GM23248 (cell line): ENCODE measurements at regions not wholly inside any gene's neighbourhood (a gene's known extent, or its start where the extent isn't known, plus 50 kb on each side); places are given as distances from the start of the nearest gene placed in this dataset.

Experiments
- DNase-seq: peaks from one replicate; pipeline ENCODE4 v3.0.0-alpha.2; 2015
- H2AFZ ChIP-seq: fragments of 200-600 bp; sonication (generic); 2 replicates; pipeline ENCODE4 v1.6.1; 2016; ENCODE audit warnings: antibody characterized with exemption
- H3F3A ChIP-seq: fragments of 200-600 bp; sonication (generic); 2 replicates; pipeline ENCODE4 v1.6.1; 2016; ENCODE audit warnings: mild to moderate bottlenecking, antibody characterized with exemption, mixed run types; ENCODE audit not compliant: insufficient read depth
- H3K27ac ChIP-seq: fragments of 200-600 bp; sonication (generic); 2 replicates; pipeline ENCODE4 v1.5.1; 2016; ENCODE audit warnings: mild to moderate bottlenecking
- H3K27me3 ChIP-seq: fragments of 200-600 bp; sonication (generic); replicated peaks from 2 replicates; pipeline ENCODE4 v1.6.1; 2016; ENCODE audit warnings: mild to moderate bottlenecking; ENCODE audit not compliant: insufficient read depth
- H3K36me3 ChIP-seq: fragments of 200-600 bp; sonication (generic); 2 replicates; pipeline ENCODE4 v1.6.1; 2016; ENCODE audit warnings: low read depth, mild to moderate bottlenecking
- H3K4me1 ChIP-seq: fragments of 200-600 bp; sonication (generic); 2 replicates; pipeline ENCODE4 v1.6.1; 2016; ENCODE audit warnings: mild to moderate bottlenecking; ENCODE audit not compliant: insufficient read depth
- H3K4me2 ChIP-seq: fragments of 200-600 bp; sonication (generic); one replicate; pipeline ENCODE4 v1.6.1; 2016; ENCODE audit warnings: mild to moderate bottlenecking; ENCODE audit not compliant: unreplicated experiment
- H3K4me3 ChIP-seq: fragments of 200-600 bp; sonication (generic); 2 replicates; pipeline ENCODE4 v1.5.1; 2016; ENCODE audit warnings: mild to moderate bottlenecking
- H3K79me2 ChIP-seq: fragments of 200-600 bp; sonication (generic); 2 replicates; pipeline ENCODE4 v1.6.1; 2016; ENCODE audit warnings: mild to moderate bottlenecking; ENCODE audit not compliant: insufficient read depth
- H3K9ac ChIP-seq: fragments of 200-600 bp; sonication (generic); 2 replicates; pipeline ENCODE4 v1.6.1; 2016; ENCODE audit warnings: mild to moderate bottlenecking
- H3K9me2 ChIP-seq: fragments of 200-600 bp; sonication (generic); 2 replicates; pipeline ENCODE4 v1.6.1; 2016; ENCODE audit warnings: mixed run types, mild to moderate bottlenecking, moderate library complexity; ENCODE audit not compliant: insufficient read depth
- H3K9me3 ChIP-seq: fragments of 200-600 bp; sonication (generic); one replicate; pipeline ENCODE4 v1.6.1; 2017; ENCODE audit warnings: low read depth
- H4K20me1 ChIP-seq: fragments of 200-600 bp; sonication (generic); 2 replicates; pipeline ENCODE4 v1.6.0; 2016; ENCODE audit not compliant: insufficient read depth
- EZH2 ChIP-seq: fragments of 200-600 bp; sonication (generic); IDR thresholded peaks from 2 replicates; pipeline ENCODE4 v1.6.1; 2018; ENCODE audit warnings: antibody characterized with exemption, mild to moderate bottlenecking; ENCODE audit not compliant: insufficient read depth, poor library complexity, severe bottlenecking
- EZH2phosphoT487 ChIP-seq: fragments of 200-600 bp; sonication (generic); IDR thresholded peaks from 2 replicates; pipeline ENCODE4 v1.6.1; 2018; ENCODE audit warnings: antibody characterized with exemption, moderate library complexity, mild to moderate bottlenecking, low read depth; ENCODE audit not compliant: insufficient read depth
- WGBS, 2 experiments: methylation state at CpG; one replicate each; pipeline ENCODE4 v1.1.6; 2015 to 2017; ENCODE audit warnings: low lambda C conversion rate in 2 of 2, low coverage in 1 of 2; ENCODE audit errors: missing lambda C conversion rate in 2 of 2; 5-methylcytosine and 5-hydroxymethylcytosine counted together
- in situ Hi-C: fragments of 300-500 bp; cut with MboI; formaldehyde crosslinking; loops from 2 replicates; pipeline ENCODE4 v1.15.0; 2020

GRCh38 chr9:108386859-108387384 is 468.9 kb downstream of the ACTL7B start:
- Histone ChIP-seq H3K9me3 (no peaks in the 10 kb centered on the region), H3K4me1 (peaks cover 17% of the 10 kb centered on the region), H3K79me2 (no peaks in the 10 kb centered on the region), H3K36me3 (no peaks in the 10 kb centered on the region), H3K27ac (peak overlapping the region; percentile 6; the same call in 1 of the 2 replicates), H3K9ac (no peak overlapping the region), H3F3A (peaks cover 19% of the 10 kb centered on the region; the same call in 1 of the 2 replicates), H4K20me1 (no peaks in the 10 kb centered on the region), H3K4me3 (no peak overlapping the region), H3K27me3 (no peaks in the 10 kb centered on the region), H3K9me2 (peaks cover 4% of the 10 kb centered on the region; the same call in 1 of the 2 replicates), H3K4me2 (peak overlapping the region; percentile 17), H2AFZ (no peak overlapping the region)
- in situ Hi-C loops = no loop called here
- TF ChIP-seq EZH2 = no peak
- TF ChIP-seq EZH2phosphoT487 = 0 out of 2 replicates have a peak, but pooled peaks have one; percentile 15
- DNase-seq = peak; percentile 76
- WGBS, 2 experiments = 0% methylated on average over 1 of the region's 1 CpG

DNA sequence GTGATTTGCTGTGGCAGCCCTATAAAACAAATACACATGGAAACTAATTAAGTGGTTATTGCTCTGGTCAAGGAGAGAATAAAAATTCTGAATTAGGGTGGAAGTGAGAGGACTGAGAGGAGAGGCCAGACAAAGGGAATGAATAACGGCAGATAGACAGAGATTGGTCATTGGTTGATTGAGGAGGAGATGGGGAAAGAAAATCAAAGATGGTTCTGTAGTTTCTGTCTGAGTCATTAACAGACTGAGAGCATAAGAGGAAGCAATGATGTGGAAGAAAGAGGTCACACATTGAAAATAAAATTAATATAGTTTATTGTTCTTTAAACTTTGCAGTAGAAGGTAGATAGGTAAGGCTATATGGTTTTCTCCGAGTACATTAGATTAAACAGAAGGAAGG is 469.8 kb downstream of the ACTL7B start:
- Histone ChIP-seq H3K4me1 (peaks cover 17% of the 10 kb centered on the region), H3K4me2 (no peak overlapping the region), H3K79me2 (no peaks in the 10 kb centered on the region), H3F3A (peaks cover 19% of the 10 kb centered on the region; the same call in 1 of the 2 replicates), H3K4me3 (no peak overlapping the region), H3K9me3 (no peaks in the 10 kb centered on the region), H4K20me1 (no peaks in the 10 kb centered on the region), H3K9me2 (peaks cover 4% of the 10 kb centered on the region; the same call in 1 of the 2 replicates), H3K27me3 (no peaks in the 10 kb centered on the region), H3K36me3 (no peaks in the 10 kb centered on the region), H3K27ac (no peak overlapping the region), H2AFZ (no peak overlapping the region), H3K9ac (no peak overlapping the region)
- in situ Hi-C loops = no loop called here
- TF ChIP-seq EZH2 = no peak
- no peak for TF ChIP-seq EZH2phosphoT487
- peak; percentile 10 for DNase-seq
- WGBS, 2 experiments = 100% methylated on average over 2 of the region's 2 CpGs

DNA sequence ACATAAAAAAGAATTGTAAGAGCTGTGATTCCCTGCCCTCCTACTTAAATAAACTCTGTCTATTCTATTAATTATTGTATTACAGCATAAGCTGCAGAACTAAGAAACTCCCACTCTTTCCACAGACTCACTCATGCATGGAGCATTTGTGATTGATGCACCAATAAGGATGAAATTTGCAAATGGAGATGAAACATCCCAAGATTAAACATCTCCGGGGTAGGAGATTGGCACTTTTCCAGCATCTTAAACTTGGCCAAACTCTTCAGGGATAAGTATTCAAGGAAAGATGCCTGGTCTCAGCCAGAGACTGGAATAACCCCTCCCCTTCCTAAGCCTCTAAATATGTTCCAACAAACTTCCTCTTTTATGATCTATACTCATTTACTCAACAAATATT is 472.0 kb downstream of the ACTL7B start:
- no peak for TF ChIP-seq EZH2
- no peak for TF ChIP-seq EZH2phosphoT487
- no peak overlapping the region for H3K4me2 ChIP-seq
- no peak overlapping the region for H2AFZ ChIP-seq
- H3K27ac ChIP-seq = no peak overlapping the region
- peaks cover 19% of the 10 kb centered on the region; the same call in 1 of the 2 replicates for H3F3A ChIP-seq
- no peaks in the 10 kb centered on the region for H3K36me3 ChIP-seq
- H3K4me3 ChIP-seq = no peak overlapping the region
- DNase-seq = peak; percentile 7
- no peak overlapping the region for H3K9ac ChIP-seq
- no peaks in the 10 kb centered on the region for H3K9me2 ChIP-seq
- no peaks in the 10 kb centered on the region for H3K79me2 ChIP-seq
- peaks cover 17% of the 10 kb centered on the region for H3K4me1 ChIP-seq
- H3K27me3 ChIP-seq = no peaks in the 10 kb centered on the region
- no peaks in the 10 kb centered on the region for H4K20me1 ChIP-seq
- no peaks in the 10 kb centered on the region for H3K9me3 ChIP-seq
- 0% methylated on average over 1 of the region's 1 CpG for WGBS, 2 experiments
- in situ Hi-C loops = no loop called here

- in situ Hi-C loops = no loop called here
- H3K4me2 ChIP-seq = no peak overlapping the region
- DNase-seq = no peak
- 83 to 86% methylated on average over 6 of the region's 6 CpGs for whole genome bisulfite sequencing, 2 experiments
- H3K9me2 ChIP-seq = no peaks in the 10 kb centered on the region
- H3K4me3 ChIP-seq = no peak overlapping the region
- H3F3A ChIP-seq = peaks cover 13% of the 10 kb centered on the region; the same call in 1 of the 2 replicates
- TF ChIP-seq EZH2phosphoT487 = no peak
- no peak for TF ChIP-seq EZH2
- H2AFZ ChIP-seq = no peak overlapping the region
- no peaks in the 10 kb centered on the region for H3K27me3 ChIP-seq
- no peak overlapping the region for H3K9ac ChIP-seq
- no peak overlapping the region for H3K27ac ChIP-seq
- H3K9me3 ChIP-seq = no peaks in the 10 kb centered on the region
- no peaks in the 10 kb centered on the region for H4K20me1 ChIP-seq
- peaks cover 10% of the 10 kb centered on the region for H3K4me1 ChIP-seq
- H3K79me2 ChIP-seq = no peaks in the 10 kb centered on the region
- no peaks in the 10 kb centered on the region for H3K36me3 ChIP-seq
These were observed 473.5 kb downstream of the ACTL7B start for GRCh38 chr9:108382310-108382709.

DNA sequence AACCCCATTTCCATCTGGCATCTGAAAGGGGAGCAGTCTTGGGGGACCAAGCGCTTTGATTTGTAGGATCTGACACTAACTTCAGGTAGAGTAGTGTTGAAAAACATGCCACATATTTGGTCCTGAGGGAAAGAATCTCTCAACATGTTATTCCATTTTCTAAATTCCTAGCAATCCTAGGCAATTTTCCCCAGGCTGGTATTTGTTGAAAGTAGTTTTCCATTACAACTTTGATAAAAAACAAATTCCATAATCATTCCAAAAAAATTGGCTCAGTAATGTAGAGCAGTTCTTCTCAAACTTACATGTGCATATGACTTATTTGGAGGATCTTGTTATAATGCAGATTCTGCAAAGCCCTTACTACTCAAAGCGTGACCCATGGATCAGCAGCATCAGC is 477.9 kb downstream of the ACTL7B start:
- no peak for DNase-seq
- Histone ChIP-seq H4K20me1 (no peaks in the 10 kb centered on the region), H3K4me2 (no peak overlapping the region), H3K9me2 (no peaks in the 10 kb centered on the region), H3K4me3 (no peak overlapping the region), H3K27me3 (no peaks in the 10 kb centered on the region), H3K79me2 (no peaks in the 10 kb centered on the region), H3F3A (no peaks in the 10 kb centered on the region), H3K9ac (no peak overlapping the region), H3K9me3 (no peaks in the 10 kb centered on the region), H3K36me3 (no peaks in the 10 kb centered on the region), H3K27ac (no peak overlapping the region), H2AFZ (no peak overlapping the region), H3K4me1 (no peaks in the 10 kb centered on the region)
- 100% methylated on average over 2 of the region's 2 CpGs for WGBS, 2 experiments
- TF ChIP-seq EZH2 = no peak
- TF ChIP-seq EZH2phosphoT487 = no peak
- in situ Hi-C loops = no loop called here
